ENCODE measurements at regions not wholly inside any gene's neighbourhood (a gene's known extent, or its start where the extent isn't known, plus 50 kb on each side); places are given as distances from the start of the nearest gene placed in this dataset.

GRCh38 chr13:85742355-85742754, 56.9 kb downstream of the SLITRK6 start:
- DNase-seq: no peak

DNA sequence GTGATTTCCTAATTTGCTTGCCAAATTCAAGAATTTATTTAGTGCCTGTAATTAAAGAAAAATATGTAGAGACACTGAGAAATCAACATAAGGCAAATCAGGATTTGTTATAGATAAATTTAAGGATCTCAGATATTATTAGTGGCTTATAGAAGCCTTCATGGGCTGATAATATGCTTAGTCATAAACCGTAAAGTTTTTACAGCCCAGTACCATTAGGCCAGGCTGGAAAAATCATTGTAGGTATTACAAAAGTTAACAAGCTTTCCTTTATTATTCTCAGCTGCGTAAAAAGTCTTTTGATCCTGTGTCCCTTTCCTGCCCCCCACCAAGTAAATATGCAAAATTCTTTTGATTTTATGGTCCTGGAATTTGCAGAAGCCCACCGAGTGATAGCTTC, 58.2 kb downstream of the SLITRK6 start:
- no peak for DNase-seq

- no peak for DNase-seq
These were observed 60.4 kb downstream of the SLITRK6 start for GRCh38 chr13:85738696-85739320.

DNA sequence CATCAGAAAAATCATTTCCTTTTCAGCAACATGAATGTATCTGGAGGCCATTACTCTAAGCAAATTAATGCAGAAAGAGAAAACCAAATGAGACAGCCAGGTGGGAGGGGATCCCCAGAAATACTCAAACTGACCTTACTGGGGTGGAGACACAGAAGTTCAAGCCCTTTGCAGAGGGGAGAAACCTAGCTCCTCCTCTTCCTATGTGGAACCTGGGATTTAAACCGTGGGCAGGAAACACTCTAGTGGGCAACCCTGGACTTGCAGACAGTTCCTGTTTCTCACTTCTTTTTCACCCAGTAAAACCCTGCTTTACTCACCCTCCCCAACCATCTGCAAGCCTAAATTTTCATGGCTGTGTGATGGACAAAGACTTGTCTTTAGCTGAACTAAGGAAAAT, 61.3 kb downstream of the SLITRK6 start:
- DNase-seq: no peak

DNA sequence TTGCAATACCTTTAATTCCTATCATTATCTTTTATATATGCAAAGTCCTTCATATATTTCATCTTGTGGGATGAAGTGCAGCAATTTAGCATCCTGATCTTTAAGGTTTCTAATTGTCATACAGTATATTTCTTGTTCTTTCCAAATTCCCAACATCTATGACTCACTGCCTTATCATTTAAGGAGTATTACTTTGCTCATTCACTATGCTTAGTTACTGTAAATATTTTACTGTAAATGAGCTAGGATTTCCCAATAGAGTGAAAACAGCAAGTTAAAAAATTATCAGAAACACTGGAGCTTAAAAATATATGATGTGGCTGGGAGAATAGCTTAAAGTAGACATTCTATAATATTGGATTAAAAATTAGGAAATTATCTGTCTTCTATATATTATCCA, 69.9 kb downstream of the SLITRK6 start:
- no peak for DNase-seq

DNA sequence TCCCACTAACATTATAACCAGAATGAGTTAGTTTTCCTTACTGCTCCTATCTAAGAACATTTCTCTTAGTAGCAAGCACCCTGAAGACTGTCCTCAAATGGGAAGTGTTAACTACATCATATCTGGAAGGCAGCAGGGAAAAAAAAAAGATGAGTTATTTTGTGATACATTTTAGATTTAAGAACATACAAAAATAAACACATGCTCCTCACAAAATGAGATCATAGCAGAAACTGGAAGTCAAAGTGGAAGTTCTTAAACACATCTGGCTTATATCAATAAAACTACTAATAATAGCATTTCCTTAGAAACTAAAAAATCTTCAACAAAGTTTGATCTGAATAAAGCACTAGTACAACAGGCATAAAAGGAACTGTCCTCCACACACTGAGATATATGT, 70.4 kb downstream of the SLITRK6 start:
- DNase-seq: no peak

- peak; percentile 54 for DNase-seq
These were observed 73.8 kb downstream of the SLITRK6 start for GRCh38 chr13:85725433-85725832.

GRCh38 chr13:85724546-85725432, 74.4 kb downstream of the SLITRK6 start:
- peak; percentile 58 for DNase-seq

- no peak for DNase-seq
These were observed 79.5 kb downstream of the SLITRK6 start for GRCh38 chr13:85719749-85720148.

- DNase-seq: no peak
These were observed 81.3 kb downstream of the SLITRK6 start for GRCh38 chr13:85717921-85718320.

DNA sequence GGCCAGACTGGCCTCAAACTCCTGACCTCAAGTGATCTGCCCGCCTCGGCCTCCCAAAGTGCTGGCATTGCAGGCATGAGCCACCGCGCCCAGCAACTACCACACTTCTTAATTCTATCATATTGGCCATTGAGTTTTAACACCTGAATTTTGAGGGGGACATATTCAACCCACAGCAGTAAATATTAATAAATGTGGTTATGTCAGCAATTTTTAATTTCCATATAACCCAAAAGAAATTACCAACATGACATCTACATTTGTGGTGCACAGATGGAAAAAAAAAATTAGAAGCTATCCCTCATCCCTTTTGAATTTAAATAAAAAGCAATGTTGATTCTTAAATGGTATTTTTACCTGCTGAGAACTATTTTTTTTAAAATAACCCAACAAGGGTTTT, 88.7 kb downstream of the SLITRK6 start:
- no peak for DNase-seq

DNA sequence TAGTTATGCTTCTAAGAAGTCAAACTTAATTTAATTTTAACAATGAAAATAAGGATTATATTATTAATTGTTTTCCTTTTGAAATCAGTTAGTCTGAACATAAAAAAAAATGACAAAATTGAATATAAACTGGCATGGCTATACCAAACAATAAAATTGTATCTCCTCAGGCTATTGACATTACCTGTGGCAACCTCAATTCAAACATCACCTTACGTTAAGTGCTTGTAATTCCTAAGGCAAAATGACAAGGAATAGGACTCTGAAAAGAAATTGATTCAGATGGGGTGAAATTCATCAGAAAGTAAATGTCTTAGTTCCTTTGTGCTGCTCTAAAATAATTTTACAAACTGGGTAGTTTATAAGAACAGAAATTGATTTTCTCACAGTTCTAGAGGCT, 89.5 kb downstream of the SLITRK6 start:
- DNase-seq: no peak

- no peak for DNase-seq
These were observed 90.1 kb downstream of the SLITRK6 start for GRCh38 chr13:85709072-85709471.

- no peak for DNase-seq
These were observed 98.3 kb downstream of the SLITRK6 start for GRCh38 chr13:85700906-85701305.

- no peak for DNase-seq
These were observed 101.0 kb downstream of the SLITRK6 start for GRCh38 chr13:85698256-85698655.

- DNase-seq: no peak
These were observed 104.2 kb downstream of the SLITRK6 start for GRCh38 chr13:85694992-85695391.

GRCh38 chr13:85693889-85694511, 105.2 kb downstream of the SLITRK6 start:
- DNase-seq: no peak

DNA sequence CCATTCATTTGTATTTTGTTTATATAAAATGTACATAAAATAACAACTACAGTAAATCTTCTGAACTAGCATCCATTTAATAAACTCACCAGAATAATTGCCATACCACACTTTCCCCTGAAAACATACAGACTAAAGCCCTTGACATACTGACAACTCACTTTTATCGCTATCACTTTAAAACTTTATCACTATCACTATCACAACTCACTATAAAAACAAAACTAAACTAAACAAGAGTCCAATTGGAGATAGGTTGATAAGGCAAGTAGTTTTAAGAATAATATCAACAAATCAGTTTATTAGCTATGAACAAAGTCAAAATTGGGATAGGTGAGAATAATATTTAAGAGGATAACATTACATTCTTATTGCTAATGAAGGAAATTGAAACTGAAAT, 108.9 kb downstream of the SLITRK6 start:
- no peak for DNase-seq

DNA sequence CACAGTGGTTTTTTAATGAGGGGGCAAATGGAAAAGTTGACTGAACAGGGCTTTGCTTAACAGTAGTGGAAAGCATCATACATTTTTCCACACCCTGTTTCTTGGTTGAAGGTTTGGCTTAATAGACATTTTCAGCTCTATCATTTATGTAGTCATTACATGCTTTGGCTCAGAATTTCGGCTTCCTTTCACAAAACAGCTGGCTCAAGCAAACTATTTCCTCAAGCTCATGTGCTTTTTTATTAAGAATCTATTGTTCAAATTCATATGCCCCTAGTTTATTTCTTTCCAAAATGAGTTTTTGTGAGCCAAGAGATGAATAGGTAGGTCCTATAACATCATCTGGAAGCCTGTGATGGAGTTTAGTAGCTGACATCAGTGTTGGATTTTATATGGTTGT, 113.8 kb downstream of the SLITRK6 start:
- DNase-seq: no peak

GRCh38 chr13:85675151-85675907, 123.9 kb downstream of the SLITRK6 start:
- no peak for DNase-seq

DNA sequence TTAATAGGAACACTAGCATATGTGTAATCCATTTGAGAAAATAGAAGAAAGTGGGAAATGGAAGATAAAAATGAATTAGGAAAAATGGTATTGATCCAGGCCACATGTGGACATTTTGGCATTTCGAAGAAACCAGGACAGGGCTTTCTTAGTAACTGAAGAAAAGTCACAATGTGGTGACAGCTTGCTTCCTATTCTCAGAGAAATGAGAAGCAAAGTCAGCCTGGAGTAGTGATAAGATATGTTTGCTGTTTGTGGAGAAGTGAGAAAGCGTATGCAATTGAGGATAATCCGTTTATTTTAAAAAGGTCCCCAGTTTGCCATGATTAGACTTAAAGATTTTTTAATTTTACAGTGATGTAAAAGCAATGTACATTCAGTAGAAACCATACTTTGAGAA, 127.9 kb downstream of the SLITRK6 start:
- DNase-seq: no peak

- DNase-seq: no peak
These were observed 132.9 kb downstream of the SLITRK6 start for GRCh38 chr13:85666356-85666755.

- DNase-seq: no peak
These were observed 133.9 kb downstream of the SLITRK6 start for GRCh38 chr13:85665286-85665685.
